DND-41 (cell line): ENCODE measurements at regions not wholly inside any gene's neighbourhood (a gene's known extent, or its start where the extent isn't known, plus 50 kb on each side); places are given as distances from the start of the nearest gene placed in this dataset.

Experiments used
- ATAC-seq: fragments of 200-7000 bp; cut with Tn5 transposase; 3 replicates; pipeline ENCODE4 v1.9.1; 2021; ENCODE audit warnings: low read depth; ENCODE audit not compliant: insufficient read depth
- DNase-seq: peaks from one replicate; pipeline ENCODE4 v3.0.0-alpha.2; 2020
- H2AFZ ChIP-seq: 2 replicates; pipeline ENCODE4 v1.6.0; 2012; ENCODE audit warnings: low read depth, low read length
- H3K27ac ChIP-seq: 2 replicates; pipeline ENCODE4 v1.5.1; 2012; ENCODE audit warnings: low read length, inconsistent platforms
- H3K27me3 ChIP-seq: fragments of 200-600 bp; sonication (generic); 2 replicates; pipeline ENCODE4 v1.6.0; 2012; ENCODE audit warnings: low read length, mild to moderate bottlenecking, inconsistent platforms; ENCODE audit not compliant: insufficient read depth, poor library complexity
- H3K36me3 ChIP-seq: 2 replicates; pipeline ENCODE4 v1.5.1; 2012; ENCODE audit warnings: low read length, inconsistent platforms; ENCODE audit not compliant: insufficient read depth
- H3K4me1 ChIP-seq: 2 replicates; pipeline ENCODE4 v1.5.1; 2012; ENCODE audit warnings: mild to moderate bottlenecking, low read length; ENCODE audit not compliant: insufficient read depth
- H3K4me2 ChIP-seq: 2 replicates; pipeline ENCODE4 v1.6.0; 2012; ENCODE audit warnings: mild to moderate bottlenecking, moderate library complexity, low read length, inconsistent platforms; ENCODE audit not compliant: insufficient read depth
- H3K4me3 ChIP-seq, 2 experiments: fragments of 200-600 bp in 1 of 2; shearing (Covaris generic) in 1 of 2; 2 replicates each; pipeline ENCODE4 v1.5.1; 2012 to 2016; ENCODE audit warnings: inconsistent platforms in 2 of 2, low read length in 2 of 2, mild to moderate bottlenecking in 2 of 2, low read depth in 1 of 2, moderate library complexity in 1 of 2
- H3K79me2 ChIP-seq: 2 replicates; pipeline ENCODE4 v1.6.0; 2012; ENCODE audit warnings: low read length, inconsistent platforms; ENCODE audit not compliant: insufficient read depth
- H3K9ac ChIP-seq: 2 replicates; pipeline ENCODE4 v1.6.0; 2012; ENCODE audit warnings: low read depth, mild to moderate bottlenecking, inconsistent platforms, low read length, moderate library complexity
- H3K9me3 ChIP-seq: 2 replicates; pipeline ENCODE4 v1.5.1; 2012; ENCODE audit warnings: low read length, moderate library complexity, mild to moderate bottlenecking, inconsistent platforms; ENCODE audit not compliant: insufficient read depth, severe bottlenecking
- H4K20me1 ChIP-seq: 2 replicates; pipeline ENCODE4 v1.6.0; 2012; ENCODE audit warnings: low read length; ENCODE audit not compliant: insufficient read depth
- CTCF ChIP-seq: IDR thresholded peaks from 2 replicates; pipeline ENCODE4 v1.5.1; 2012; ENCODE audit warnings: borderline replicate concordance, low read length, moderate library complexity, mild to moderate bottlenecking; ENCODE audit not compliant: poor library complexity, severe bottlenecking; ENCODE audit errors: extremely low read depth
- EZH2 ChIP-seq: IDR thresholded peaks from 3 replicates; pipeline ENCODE4 v1.6.1; 2012; ENCODE audit warnings: borderline replicate concordance, low read depth, mild to moderate bottlenecking, moderate library complexity, low read length, inconsistent platforms; ENCODE audit not compliant: severe bottlenecking

DNA sequence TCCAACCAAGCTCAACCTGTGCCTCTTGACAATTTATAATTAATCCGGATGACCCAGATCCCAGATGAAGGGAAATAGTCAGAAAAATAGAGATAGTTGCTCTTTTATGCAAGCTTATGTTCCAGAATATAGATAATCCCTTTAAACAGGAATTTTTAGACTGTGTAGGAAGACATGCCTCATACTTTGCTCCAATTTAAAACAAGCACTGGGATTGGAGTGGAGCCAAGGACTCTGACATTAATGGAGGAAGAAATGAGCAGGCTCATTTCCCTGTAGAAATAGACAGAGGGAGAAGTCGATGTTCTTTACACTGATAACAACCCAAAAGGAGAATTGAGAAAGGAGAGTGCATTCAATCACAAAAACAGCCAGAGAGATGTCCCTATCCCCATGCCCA lies 70.1 kb upstream of the LRRC55 start:
- peaks cover 8% of the 10 kb centered on the region for H3K27me3 ChIP-seq
- no peak overlapping the region for H3K4me3 ChIP-seq
- TF ChIP-seq CTCF = no peak
- no peak for TF ChIP-seq EZH2
- no peaks in the 10 kb centered on the region for H3K4me1 ChIP-seq
- ATAC-seq = no peak
- H3K4me2 ChIP-seq = no peak overlapping the region
- H3K9me3 ChIP-seq = no peaks in the 10 kb centered on the region
- no peaks in the 10 kb centered on the region for H3K36me3 ChIP-seq
- no peak for DNase-seq
- H3K9ac ChIP-seq = no peak overlapping the region
- no peak overlapping the region for H2AFZ ChIP-seq
- H3K27ac ChIP-seq = no peak overlapping the region
- no peaks in the 10 kb centered on the region for H3K79me2 ChIP-seq
- H4K20me1 ChIP-seq = no peaks in the 10 kb centered on the region

DNA sequence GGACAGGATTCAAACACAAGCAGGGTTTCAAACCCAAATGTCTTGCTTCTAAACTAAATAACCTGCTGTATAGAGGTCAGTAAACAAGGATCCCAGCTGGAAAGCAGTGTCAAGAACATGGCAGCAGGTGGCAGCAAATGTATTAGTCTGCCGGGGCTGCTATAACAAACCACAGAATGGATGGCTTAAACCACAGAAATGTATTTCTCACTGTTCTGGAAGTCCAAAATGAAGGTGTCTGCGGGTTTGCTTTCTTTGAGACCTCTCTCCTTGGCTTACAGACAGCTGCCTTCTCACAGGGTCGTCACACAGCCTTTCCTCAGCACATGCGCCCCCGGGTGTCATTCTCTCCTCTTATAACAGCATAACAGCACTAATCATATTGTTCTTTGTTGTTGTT lies 65.1 kb upstream of the LRRC55 start:
- ATAC-seq (peak; percentile 79), DNase-seq (peak; percentile 31)

DNA sequence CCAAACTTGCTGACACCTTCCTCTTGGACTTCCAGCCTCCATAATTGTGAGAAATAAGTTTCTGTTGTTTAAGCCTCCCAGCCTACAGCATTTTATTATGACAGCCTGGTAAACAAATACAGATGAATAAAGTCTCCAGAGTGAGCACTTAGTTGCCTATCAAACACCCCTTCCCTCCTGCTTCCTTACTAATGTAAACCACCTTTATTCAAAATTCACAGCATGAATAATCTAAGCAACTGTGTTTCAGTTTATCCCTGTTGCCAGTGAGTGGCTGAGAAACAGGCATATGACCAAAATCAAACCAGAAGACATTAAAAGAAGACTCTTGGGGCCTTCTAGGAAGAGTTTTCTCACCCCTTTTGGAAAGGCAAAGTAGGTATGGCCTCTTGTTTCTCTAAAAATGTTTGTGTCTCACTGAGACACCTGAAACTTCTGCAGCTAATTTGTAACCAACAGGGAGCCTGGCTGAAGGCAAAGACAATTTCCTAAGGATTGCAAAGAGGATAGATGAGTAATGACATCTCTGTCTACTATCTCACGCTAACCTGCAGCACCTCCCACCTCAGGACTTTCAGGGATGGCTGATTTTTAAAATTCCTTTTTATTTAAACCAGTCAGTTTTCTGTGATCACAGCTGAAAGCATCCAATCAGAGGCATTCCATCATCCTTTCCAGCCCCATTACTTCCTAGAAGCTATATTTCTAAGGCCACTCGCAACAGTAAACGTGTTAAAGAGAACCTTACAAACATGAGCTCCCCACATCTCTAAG lies 61.4 kb upstream of the LRRC55 start:
- Histone ChIP-seq H3K79me2 (no peaks in the 10 kb centered on the region), H2AFZ (no peak overlapping the region), H3K36me3 (no peaks in the 10 kb centered on the region), H3K27ac (no peak overlapping the region), H3K4me3 (no peak overlapping the region), H3K4me1 (no peaks in the 10 kb centered on the region), H3K9ac (no peak overlapping the region), H3K9me3 (no peaks in the 10 kb centered on the region), H3K27me3 (peaks cover 7% of the 10 kb centered on the region), H4K20me1 (no peaks in the 10 kb centered on the region), H3K4me2 (no peak overlapping the region)
- TF ChIP-seq CTCF (no peak), EZH2 (no peak)
- ATAC-seq (no peak), DNase-seq (no peak)

More for the DNA sequence above, 65.1 kb upstream of the LRRC55 start:
- H3K4me2 ChIP-seq = no peak overlapping the region
- H3K9me3 ChIP-seq = no peaks in the 10 kb centered on the region
- H3K36me3 ChIP-seq = no peaks in the 10 kb centered on the region
- H3K27me3 ChIP-seq = peaks cover 7% of the 10 kb centered on the region
- no peaks in the 10 kb centered on the region for H4K20me1 ChIP-seq
- H2AFZ ChIP-seq = no peak overlapping the region
- TF ChIP-seq CTCF (peak; percentile 65), EZH2 (no peak)
- no peaks in the 10 kb centered on the region for H3K79me2 ChIP-seq
- no peak overlapping the region for H3K9ac ChIP-seq
- no peak overlapping the region for H3K27ac ChIP-seq
- H3K4me1 ChIP-seq = no peaks in the 10 kb centered on the region
- no peak overlapping the region for H3K4me3 ChIP-seq
